H1 (cell line): ENCODE measurements at regions not wholly inside any gene's neighbourhood (a gene's known extent, or its start where the extent isn't known, plus 50 kb on each side); places are given as distances from the start of the nearest gene placed in this dataset.

ENCODE experiments used
- CTBP2 ChIP-seq: IDR thresholded peaks from 2 replicates; pipeline ENCODE4 v1.7.0; 2011; ENCODE audit warnings: borderline replicate concordance, mild to moderate bottlenecking, moderate library complexity, mixed read lengths, low read length; ENCODE audit not compliant: insufficient read depth, insufficient read length
- SIX5 ChIP-seq: IDR thresholded peaks from 2 replicates; pipeline ENCODE4 v1.6.1; 2011; ENCODE audit warnings: mild to moderate bottlenecking, low read depth, low read length
- SP4 ChIP-seq: IDR thresholded peaks from 2 replicates; pipeline ENCODE4 v1.6.1; 2012; ENCODE audit warnings: low read length, inconsistent platforms
- USF2 ChIP-seq: IDR thresholded peaks from 2 replicates; pipeline ENCODE4 v1.6.1; 2011; ENCODE audit warnings: low read length, improper control_type of control experiment
- YY1 ChIP-seq: IDR thresholded peaks from 2 replicates; pipeline ENCODE4 v1.6.1; 2011; ENCODE audit warnings: low read depth, mild to moderate bottlenecking, low read length

GRCh38 chr11:91823252-91823830 is 401.3 kb upstream of the FAT3 start (continued):
- TF ChIP-seq SIX5 (no peak), YY1 (no peak), USF2 (no peak), SP4 (no peak), CTBP2 (no peak)
